HepG2 (cell line): ENCODE measurements at regions not wholly inside any gene's neighbourhood (a gene's known extent, or its start where the extent isn't known, plus 50 kb on each side); places are given as distances from the start of the nearest gene placed in this dataset.

ENCODE experiments used
- ATAC-seq: fragments of 200-7000 bp; cut with Tn5 transposase; 3 replicates; pipeline ENCODE4 v1.9.1; 2020; ENCODE audit warnings: mild to moderate bottlenecking, moderate library complexity
- BruUV-seq: library from RNA; stranded (reverse); fragments of 400-500 nt; replicated peaks from 2 replicates; lab custom pipeline; 2021; lab: Mats Ljungman, UMichigan
- CTCF ChIA-PET: fragments of 300-600 bp; formaldehyde crosslinking; extraction: SDS; loops from one replicate; lab custom pipeline; 2021; ENCODE audit warnings: low total read pairs, inconsistent platforms, low intra/inter-chr PET ratio; lab: Yijun Ruan, JAX
- POLR2A ChIA-PET: fragments of 350-600 bp; sonication (Branson Sonifier 250); formaldehyde crosslinking; loops from one replicate; lab custom pipeline; 2020; ENCODE audit warnings: antibody characterized with exemption, inconsistent platforms; lab: Yijun Ruan, JAX
- DNase-seq: peaks from one replicate; pipeline ENCODE4 v3.0.0-alpha.2; 2015; ENCODE audit warnings: low spot score
- FAIRE-seq: peaks from 3 replicates; lab custom pipeline; 2011; peaks lifted over from hg19 to GRCh38; lab: Jason Lieb, UNC
- H2AFZ ChIP-seq: one replicate; pipeline ENCODE4 v1.6.1; 2011; ENCODE audit warnings: low read length, inconsistent platforms
- H3K27ac ChIP-seq: fragments of 300-600 bp; 3 replicates; pipeline ENCODE4 v1.8.0; 2011; ENCODE audit warnings: mixed run types, mild to moderate bottlenecking, mixed read lengths, low read length, inconsistent platforms; ENCODE audit not compliant: insufficient read depth; ENCODE audit errors: extremely low read length
- H3K27me3 ChIP-seq, 2 experiments: fragments of 200-600 bp in 1 of 2; 2 replicates in 1 of 2; 3 replicates in 1 of 2; pipeline versions ENCODE4 v1.6.0 to v1.8.0; 2011; ENCODE audit warnings: low read length in 2 of 2, mild to moderate bottlenecking in 2 of 2, moderate library complexity in 2 of 2, inconsistent platforms in 1 of 2; ENCODE audit not compliant: insufficient read depth in 2 of 2, control insufficient read depth in 1 of 2
- H3K36me3 ChIP-seq, 2 experiments: fragments of 200-600 bp in 1 of 2; replicated peaks in 1 of 2; 2 replicates in 1 of 2; 3 replicates in 1 of 2; pipeline versions ENCODE4 v1.5.1 to v1.8.0; 2011; ENCODE audit warnings: low read length in 2 of 2, inconsistent platforms in 1 of 2; ENCODE audit not compliant: insufficient read depth in 2 of 2, control insufficient read depth in 1 of 2
- H3K4me1 ChIP-seq: 2 replicates; pipeline ENCODE4 v1.5.1; 2012; ENCODE audit warnings: low read length, inconsistent platforms; ENCODE audit not compliant: insufficient read depth
- H3K4me2 ChIP-seq: 2 replicates; pipeline ENCODE4 v1.6.0; 2011; ENCODE audit warnings: low read depth, low read length, inconsistent platforms
- H3K4me3 ChIP-seq, 3 experiments: fragments of 200-600 bp in 1 of 3; sonication (generic), shearing (Covaris generic) in 1 of 3; replicated peaks in 1 of 3; 2 replicates each; pipeline ENCODE4 v1.5.1; 2011 to 2016; ENCODE audit warnings: low read length in 3 of 3, inconsistent platforms in 2 of 3, low read depth in 2 of 3, mild to moderate bottlenecking in 2 of 3, control low read depth in 1 of 3, mixed read lengths in 1 of 3; ENCODE audit not compliant: insufficient read depth in 1 of 3
- H3K79me2 ChIP-seq: one replicate; pipeline ENCODE4 v1.6.1; 2011; ENCODE audit warnings: low read length, inconsistent platforms; ENCODE audit not compliant: insufficient read depth
- H3K9ac ChIP-seq: 2 replicates; pipeline ENCODE4 v1.6.0; 2011; ENCODE audit warnings: mild to moderate bottlenecking, low read depth, low read length, inconsistent platforms; ENCODE audit not compliant: insufficient read depth
- H3K9me3 ChIP-seq: 2 replicates; pipeline ENCODE4 v1.5.1; 2012; ENCODE audit warnings: mild to moderate bottlenecking, low read length
- H4K20me1 ChIP-seq: 2 replicates; pipeline ENCODE4 v1.6.0; 2011; ENCODE audit warnings: inconsistent platforms, mild to moderate bottlenecking, low read length, moderate library complexity; ENCODE audit not compliant: insufficient read depth
- ARNT2 ChIP-seq: sonication (generic); formaldehyde crosslinking; IDR thresholded peaks from 2 replicates; pipeline ENCODE4 v1.8.0; 2022; ENCODE audit warnings: mild to moderate bottlenecking, low read depth, missing genetic modification reagents, moderate library complexity
- ARNTL ChIP-seq: sonication (generic); formaldehyde crosslinking; IDR thresholded peaks from 2 replicates; pipeline ENCODE4 v1.4.0; 2020; ENCODE audit warnings: mild to moderate bottlenecking, missing genetic modification reagents
- CREB1 ChIP-seq, 2 experiments: fragments of 450-650 bp in 1 of 2; IDR thresholded peaks; 2 replicates each; pipeline ENCODE4 v1.6.1; 2016 to 2017; ENCODE audit warnings: control low read depth in 1 of 2, mild to moderate bottlenecking in 1 of 2, missing compliant biosample characterization in 1 of 2, missing genetic modification characterization in 1 of 2
- HES4 ChIP-seq: sonication (generic); formaldehyde crosslinking; IDR thresholded peaks from 2 replicates; pipeline ENCODE4 v1.9.0; 2021; ENCODE audit warnings: mild to moderate bottlenecking, missing genetic modification reagents, borderline replicate concordance
- NFYB ChIP-seq: sonication (generic); formaldehyde crosslinking; IDR thresholded peaks from 2 replicates; pipeline ENCODE4 v1.4.0; 2020; ENCODE audit warnings: missing genetic modification reagents
- RAD51 ChIP-seq: fragments of 450-650 bp; IDR thresholded peaks from 2 replicates; pipeline ENCODE4 v1.6.1; 2016; ENCODE audit warnings: borderline replicate concordance
- RBFOX2 ChIP-seq: fragments of 200-400 bp; formaldehyde crosslinking; IDR thresholded peaks from 2 replicates; pipeline ENCODE4 v1.6.1; 2017; ENCODE audit warnings: low read depth, mild to moderate bottlenecking, low read length
- SKI ChIP-seq: fragments of 450-650 bp; IDR thresholded peaks from one replicate; pipeline ENCODE4 v1.6.1; 2018; ENCODE audit warnings: mild to moderate bottlenecking; ENCODE audit not compliant: partially characterized antibody
- SNAI1 ChIP-seq: sonication (generic); formaldehyde crosslinking; IDR thresholded peaks from 2 replicates; pipeline ENCODE4 v1.5.0; 2020; ENCODE audit warnings: mild to moderate bottlenecking, missing genetic modification reagents, borderline replicate concordance
- ZFY ChIP-seq: sonication (generic); formaldehyde crosslinking; IDR thresholded peaks from 2 replicates; pipeline ENCODE4 v1.4.0; 2020; ENCODE audit warnings: missing genetic modification reagents
- ZNF335 ChIP-seq: sonication (generic); formaldehyde crosslinking; IDR thresholded peaks from 2 replicates; pipeline ENCODE4 v1.4.0; 2020; ENCODE audit warnings: missing genetic modification reagents
- ZNF451 ChIP-seq: sonication (generic); formaldehyde crosslinking; IDR thresholded peaks from 2 replicates; pipeline ENCODE4 v1.5.0; 2020; ENCODE audit warnings: mild to moderate bottlenecking, missing genetic modification reagents
- ZNF484 ChIP-seq: sonication (generic); formaldehyde crosslinking; IDR thresholded peaks from 2 replicates; pipeline ENCODE4 v1.5.1; 2020; ENCODE audit warnings: mild to moderate bottlenecking, low read depth, missing genetic modification reagents, borderline replicate concordance
- ZNF607 ChIP-seq: sonication (generic); formaldehyde crosslinking; IDR thresholded peaks from 2 replicates; pipeline ENCODE4 v1.5.1; 2020; ENCODE audit warnings: missing genetic modification reagents, mild to moderate bottlenecking, borderline replicate concordance
- ZNF792 ChIP-seq: IDR thresholded peaks from 2 replicates; pipeline ENCODE4 v1.6.1; 2016
- ZSCAN12 ChIP-seq: sonication (generic); formaldehyde crosslinking; IDR thresholded peaks from 2 replicates; pipeline ENCODE4 v1.9.0; 2021; ENCODE audit warnings: mild to moderate bottlenecking, missing genetic modification reagents
- WGBS: methylation state at CpG from one replicate; pipeline ENCODE4 v1.1.6; 2017; ENCODE audit warnings: low lambda C conversion rate; 5-methylcytosine and 5-hydroxymethylcytosine counted together
- in situ Hi-C: cut with HindIII; loops from 2 replicates; pipeline ENCODE4 v1.10.0; 2017; ENCODE audit warnings: low pct_unique_long_range_greater_than_20kb; ENCODE audit not compliant: extremely low pct_ligation_motif_present
- intact Hi-C: fragments of 100-400 bp; cut with micrococcal nuclease; formaldehyde crosslinking; loops from one replicate; pipeline ENCODE4 v1.10.0; 2022; ENCODE audit not compliant: unreplicated experiment
- TF ChIP-seq, protein P1 (sequence below): IDR thresholded peaks from 2 replicates; pipeline ENCODE4 v1.6.1; 2016; ENCODE audit warnings: control low read depth
- TF ChIP-seq, protein P2 (sequence below): sonication (generic); formaldehyde crosslinking; conservative IDR thresholded peaks from 2 replicates; pipeline ENCODE4 v1.4.0; 2020; ENCODE audit warnings: missing genetic modification reagents
- TF ChIP-seq, protein P3 (sequence below): IDR thresholded peaks from 2 replicates; pipeline ENCODE4 v1.6.1; 2018; ENCODE audit warnings: missing genetic modification reagents, mild to moderate bottlenecking, missing compliant biosample characterization
- TF ChIP-seq, protein P4 (sequence below): sonication (generic); formaldehyde crosslinking; IDR thresholded peaks from 2 replicates; pipeline ENCODE4 v1.4.0; 2020; ENCODE audit warnings: missing genetic modification reagents

DNA sequence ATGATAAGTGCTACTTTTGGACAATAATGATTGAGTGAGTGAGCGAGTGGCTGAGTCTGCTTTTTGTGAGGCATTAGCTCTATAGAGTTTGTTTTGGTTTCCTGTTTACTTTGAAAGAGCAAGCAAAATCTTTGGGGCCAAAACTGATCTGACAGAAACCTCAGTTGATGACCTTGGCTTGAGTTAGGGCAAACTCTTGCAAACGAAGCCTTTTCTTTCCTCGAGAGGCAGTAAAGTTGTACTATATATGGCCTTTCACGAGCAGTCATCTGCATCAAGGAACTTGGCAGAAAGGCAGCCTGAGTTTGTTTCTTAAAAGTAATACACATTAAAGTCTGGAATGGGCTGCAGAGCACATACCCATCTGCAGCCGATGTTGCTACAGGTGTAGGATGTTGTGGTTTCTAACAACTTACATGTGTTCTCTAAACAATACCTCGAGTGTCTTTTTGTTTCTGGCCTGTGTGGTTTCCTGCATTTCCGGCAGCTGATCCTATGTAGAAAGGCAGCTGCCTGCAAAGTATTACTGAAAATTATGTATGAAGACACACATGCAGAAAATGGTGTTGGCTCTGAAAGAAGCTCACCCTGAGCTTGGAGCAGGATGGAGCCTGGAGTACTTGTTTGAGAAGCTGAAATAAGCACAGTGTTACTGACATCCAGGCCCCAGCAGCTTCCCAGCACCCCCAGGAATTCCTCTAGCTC is 60.8 kb downstream of the FOXD1 start (continued):
- no peak for TF ChIP-seq SNAI1 (CRISPR knock-in tag)
- TF ChIP-seq, protein P1, sequence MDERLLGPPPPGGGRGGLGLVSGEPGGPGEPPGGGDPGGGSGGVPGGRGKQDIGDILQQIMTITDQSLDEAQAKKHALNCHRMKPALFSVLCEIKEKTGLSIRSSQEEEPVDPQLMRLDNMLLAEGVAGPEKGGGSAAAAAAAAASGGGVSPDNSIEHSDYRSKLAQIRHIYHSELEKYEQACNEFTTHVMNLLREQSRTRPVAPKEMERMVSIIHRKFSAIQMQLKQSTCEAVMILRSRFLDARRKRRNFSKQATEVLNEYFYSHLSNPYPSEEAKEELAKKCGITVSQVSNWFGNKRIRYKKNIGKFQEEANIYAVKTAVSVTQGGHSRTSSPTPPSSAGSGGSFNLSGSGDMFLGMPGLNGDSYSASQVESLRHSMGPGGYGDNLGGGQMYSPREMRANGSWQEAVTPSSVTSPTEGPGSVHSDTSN (CRISPR knock-in tag), result no peak
- no peak for TF ChIP-seq CREB1 (IDR thresholded peaks at IDR 0.05)
- no peak for TF ChIP-seq CREB1 (CRISPR knock-in tag; IDR thresholded peaks at IDR 0.05)
- TF ChIP-seq HES4, result no peak
- TF ChIP-seq ZNF792, result no peak
- no peak for TF ChIP-seq RBFOX2
- TF ChIP-seq, protein P2, sequence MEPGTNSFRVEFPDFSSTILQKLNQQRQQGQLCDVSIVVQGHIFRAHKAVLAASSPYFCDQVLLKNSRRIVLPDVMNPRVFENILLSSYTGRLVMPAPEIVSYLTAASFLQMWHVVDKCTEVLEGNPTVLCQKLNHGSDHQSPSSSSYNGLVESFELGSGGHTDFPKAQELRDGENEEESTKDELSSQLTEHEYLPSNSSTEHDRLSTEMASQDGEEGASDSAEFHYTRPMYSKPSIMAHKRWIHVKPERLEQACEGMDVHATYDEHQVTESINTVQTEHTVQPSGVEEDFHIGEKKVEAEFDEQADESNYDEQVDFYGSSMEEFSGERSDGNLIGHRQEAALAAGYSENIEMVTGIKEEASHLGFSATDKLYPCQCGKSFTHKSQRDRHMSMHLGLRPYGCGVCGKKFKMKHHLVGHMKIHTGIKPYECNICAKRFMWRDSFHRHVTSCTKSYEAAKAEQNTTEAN (CRISPR knock-in tag), result no peak
- no peak for TF ChIP-seq ZNF484 (CRISPR knock-in tag)
- TF ChIP-seq ZNF451 (CRISPR knock-in tag), result no peak
- TF ChIP-seq ZNF335 (CRISPR knock-in tag), result no peak
- no peak for TF ChIP-seq NFYB

DNA sequence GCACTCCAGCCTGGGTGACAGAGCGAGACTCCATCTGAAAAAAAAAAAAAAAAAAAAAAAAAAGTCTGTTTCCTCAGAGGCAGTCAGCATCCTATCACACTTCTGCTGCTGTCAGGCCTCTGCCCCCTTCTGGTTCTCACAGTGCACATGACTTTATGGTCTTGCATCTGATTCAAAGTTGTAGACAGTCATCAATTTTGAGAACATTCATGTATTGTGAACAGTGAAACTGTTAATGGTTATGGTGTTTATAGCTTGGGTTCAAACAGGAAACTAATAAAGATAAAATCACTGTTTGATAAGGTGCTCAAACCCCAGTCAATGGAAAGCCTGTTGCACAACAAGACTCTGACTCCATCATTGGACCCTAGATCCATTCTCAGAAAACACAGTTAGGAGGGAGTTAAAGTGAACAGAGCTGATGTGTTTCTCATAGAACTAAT is 61.4 kb downstream of the FOXD1 start:
- CTCF ChIA-PET, result no interaction called here
- intact Hi-C loops, result no loop called here
- TF ChIP-seq RAD51 (no peak), SKI (no peak), ZSCAN12 (CRISPR knock-in tag) (no peak), ARNTL (CRISPR knock-in tag) (no peak), ZFY (CRISPR knock-in tag) (no peak), ARNT2 (CRISPR knock-in tag) (no peak), ZNF607 (CRISPR knock-in tag) (no peak)
- TF ChIP-seq, protein P3, sequence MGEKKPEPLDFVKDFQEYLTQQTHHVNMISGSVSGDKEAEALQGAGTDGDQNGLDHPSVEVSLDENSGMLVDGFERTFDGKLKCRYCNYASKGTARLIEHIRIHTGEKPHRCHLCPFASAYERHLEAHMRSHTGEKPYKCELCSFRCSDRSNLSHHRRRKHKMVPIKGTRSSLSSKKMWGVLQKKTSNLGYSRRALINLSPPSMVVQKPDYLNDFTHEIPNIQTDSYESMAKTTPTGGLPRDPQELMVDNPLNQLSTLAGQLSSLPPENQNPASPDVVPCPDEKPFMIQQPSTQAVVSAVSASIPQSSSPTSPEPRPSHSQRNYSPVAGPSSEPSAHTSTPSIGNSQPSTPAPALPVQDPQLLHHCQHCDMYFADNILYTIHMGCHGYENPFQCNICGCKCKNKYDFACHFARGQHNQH (CRISPR knock-in tag), result no peak
- TF ChIP-seq, protein P4, sequence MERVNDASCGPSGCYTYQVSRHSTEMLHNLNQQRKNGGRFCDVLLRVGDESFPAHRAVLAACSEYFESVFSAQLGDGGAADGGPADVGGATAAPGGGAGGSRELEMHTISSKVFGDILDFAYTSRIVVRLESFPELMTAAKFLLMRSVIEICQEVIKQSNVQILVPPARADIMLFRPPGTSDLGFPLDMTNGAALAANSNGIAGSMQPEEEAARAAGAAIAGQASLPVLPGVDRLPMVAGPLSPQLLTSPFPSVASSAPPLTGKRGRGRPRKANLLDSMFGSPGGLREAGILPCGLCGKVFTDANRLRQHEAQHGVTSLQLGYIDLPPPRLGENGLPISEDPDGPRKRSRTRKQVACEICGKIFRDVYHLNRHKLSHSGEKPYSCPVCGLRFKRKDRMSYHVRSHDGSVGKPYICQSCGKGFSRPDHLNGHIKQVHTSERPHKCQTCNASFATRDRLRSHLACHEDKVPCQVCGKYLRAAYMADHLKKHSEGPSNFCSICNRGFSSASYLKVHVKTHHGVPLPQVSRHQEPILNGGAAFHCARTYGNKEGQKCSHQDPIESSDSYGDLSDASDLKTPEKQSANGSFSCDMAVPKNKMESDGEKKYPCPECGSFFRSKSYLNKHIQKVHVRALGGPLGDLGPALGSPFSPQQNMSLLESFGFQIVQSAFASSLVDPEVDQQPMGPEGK (CRISPR knock-in tag), result no peak

More for the DNA sequence above, 61.4 kb downstream of the FOXD1 start:
- DNase-seq (no peak), FAIRE-seq (no peak), ATAC-seq (no peak)
- Histone ChIP-seq H2AFZ (no peak overlapping the region), H3K9ac (no peak overlapping the region), H3K4me2 (no peak overlapping the region), H3K27ac (no peak overlapping the region), H3K27me3 (no peaks in the 10 kb centered on the region), H3K4me3 (no peak overlapping the region), H3K79me2 (no peaks in the 10 kb centered on the region), H3K36me3 (no peaks in the 10 kb centered on the region), H4K20me1 (no peaks in the 10 kb centered on the region), H3K4me1 (peaks cover under 1% of the 10 kb centered on the region; the same call in 1 of the 2 replicates), H3K9me3 (peaks cover 25% of the 10 kb centered on the region)
- BruUV-seq, result no TSS peak
- POLR2A ChIA-PET, result no interaction called here
- in situ Hi-C loops, result no loop called here
- WGBS, result 0% methylated on average over 1 of the region's 1 CpG
